Left lung (tissue), 4 donors: ENCODE measurements at regions not wholly inside any gene's neighbourhood (a gene's known extent, or its start where the extent isn't known, plus 50 kb on each side); places are given as distances from the start of the nearest gene placed in this dataset.

Experiments used
- ATAC-seq: fragments of 200-7000 bp; cut with Tn5 transposase; one replicate; pipeline ENCODE4 v1.9.1; 2020; ENCODE audit warnings: moderate library complexity
- DNase-seq, 4 donors: peaks; one replicate each; pipeline ENCODE4 v3.0.0-alpha.2; 2013 to 2020
- H3K27ac ChIP-seq, 2 donors: fragments of 200-600 bp; sonication (generic) in 1 of 2; one replicate each; pipeline versions ENCODE4 v1.5.0 to v1.8.0; 2020 to 2021
- H3K27me3 ChIP-seq, 2 donors: fragments of 200-600 bp; sonication (generic) in 1 of 2; one replicate each; pipeline versions ENCODE4 v1.5.0 to v1.8.0; 2020 to 2021
- H3K36me3 ChIP-seq, 2 donors: fragments of 200-600 bp; sonication (generic) in 1 of 2; one replicate each; pipeline versions ENCODE4 v1.5.0 to v1.8.0; 2020 to 2021
- H3K4me1 ChIP-seq, 2 donors: fragments of 200-600 bp; one replicate each; pipeline ENCODE4 v1.8.0; 2021
- H3K4me3 ChIP-seq, 2 donors: fragments of 200-600 bp; sonication (generic) in 1 of 2; one replicate each; pipeline versions ENCODE4 v1.5.0 to v1.8.0; 2020 to 2021; ENCODE audit warnings: mild to moderate bottlenecking in 1 of 2
- H3K9me3 ChIP-seq, 2 donors: fragments of 200-600 bp; sonication (generic) in 1 of 2; one replicate each; pipeline versions ENCODE4 v1.5.0 to v1.8.0; 2020 to 2021
- CTCF ChIP-seq, 2 donors: fragments of 200-600 bp; sonication (generic) in 1 of 2; IDR thresholded peaks; one replicate each; pipeline versions ENCODE4 v1.5.0 to v1.8.0; 2021; ENCODE audit warnings: antibody characterized with exemption in 2 of 2
- intact Hi-C, 2 donors: fragments of 100-400 bp; cut with DNase I; formaldehyde crosslinking; loops; one replicate each; pipeline versions ENCODE4 v1.11.2 to v1.14.2; 2022
- donor health status: DM: no; HTN: yes; CAD: no.
- donor health status: DM: no; HTN: no; CAD: no.

DNA sequence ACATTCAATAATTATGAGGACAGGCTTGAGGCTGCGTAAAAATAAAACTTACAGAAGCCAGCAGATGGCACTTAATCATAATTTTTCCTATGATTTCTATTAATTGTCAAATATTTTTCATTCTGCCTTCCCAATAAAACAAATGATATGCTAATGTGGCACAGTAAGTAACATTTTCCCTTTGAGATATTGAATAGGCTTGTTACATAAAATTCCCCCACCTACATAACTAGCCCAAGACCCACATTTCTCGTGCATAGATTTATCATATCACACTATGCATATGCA lies 55.4 kb upstream of the PTGFRN start:
- no peaks in the 10 kb centered on the region for H3K27me3 ChIP-seq
- H3K4me3 ChIP-seq = no peak overlapping the region
- no peak for DNase-seq
- no peak overlapping the region for H3K27ac ChIP-seq
- peaks cover 5 to 21% of the 10 kb centered on the region in 2 donors for H3K4me1 ChIP-seq
- intact Hi-C loops = no loop called here
- H3K36me3 ChIP-seq = no peaks in the 10 kb centered on the region
- ATAC-seq = peak; percentile 31
- H3K9me3 ChIP-seq = no peaks in the 10 kb centered on the region
- no peak for TF ChIP-seq CTCF (IDR thresholded peaks at IDR 0.05)

GRCh38 chr1:116854716-116855115 lies 55.0 kb upstream of the PTGFRN start:
- peaks cover 5 to 21% of the 10 kb centered on the region in 2 donors for H3K4me1 ChIP-seq
- H3K9me3 ChIP-seq = no peaks in the 10 kb centered on the region
- no peaks in the 10 kb centered on the region for H3K36me3 ChIP-seq
- intact Hi-C loops = no loop called here
- DNase-seq (no peak), ATAC-seq (no peak)
- no peak for TF ChIP-seq CTCF (IDR thresholded peaks at IDR 0.05)
- H3K4me3 ChIP-seq = no peak overlapping the region
- H3K27ac ChIP-seq = no peak overlapping the region
- no peaks in the 10 kb centered on the region for H3K27me3 ChIP-seq

DNA sequence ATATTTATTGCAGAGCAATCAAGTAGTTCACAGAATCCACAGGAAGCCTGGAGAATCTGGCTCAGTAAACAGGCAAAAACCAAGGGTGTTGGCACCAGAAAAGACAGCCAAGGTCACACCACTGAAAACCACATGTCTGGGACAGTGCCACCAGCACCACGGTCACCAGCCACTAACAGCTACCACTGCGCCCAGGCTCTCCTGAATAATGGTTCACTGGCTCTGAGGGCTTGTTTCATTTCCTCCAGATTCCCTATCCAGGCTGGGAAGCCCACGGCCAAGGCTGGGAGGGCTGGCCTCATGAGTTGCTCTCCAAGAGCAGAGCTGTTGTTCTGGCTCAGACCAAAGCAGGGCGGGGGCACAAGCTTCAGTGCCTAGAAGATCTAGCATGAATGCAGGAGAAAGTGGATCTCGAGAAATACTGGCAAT lies 54.5 kb upstream of the PTGFRN start:
- ATAC-seq = peak; percentile 43
- no peak for TF ChIP-seq CTCF (IDR thresholded peaks at IDR 0.05)
- intact Hi-C loops = no loop called here

DNA sequence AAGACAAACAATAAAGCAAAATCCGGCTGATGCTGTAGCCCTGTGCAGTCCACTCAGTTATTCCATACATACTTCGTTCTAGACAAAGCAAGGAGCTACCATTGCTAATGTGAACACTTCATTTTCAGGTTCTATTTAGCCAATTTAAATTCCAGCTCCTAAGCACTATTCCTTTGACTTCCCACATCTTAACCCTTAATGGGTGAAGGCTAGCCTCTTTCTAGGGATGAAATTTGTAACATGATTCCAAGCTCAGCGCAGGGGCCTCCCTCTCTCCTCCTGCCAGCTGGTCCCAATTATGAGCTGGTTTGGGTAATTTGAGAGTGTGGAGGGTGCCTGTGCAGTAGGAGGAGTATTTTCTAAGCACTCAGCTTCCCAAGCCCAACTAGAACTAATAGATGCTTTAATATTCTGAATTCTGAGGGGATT lies 53.9 kb upstream of the PTGFRN start:
- Histone ChIP-seq H3K4me1 (peaks cover 5 to 21% of the 10 kb centered on the region in 2 donors), H3K4me3 (no peak overlapping the region), H3K27me3 (no peaks in the 10 kb centered on the region), H3K9me3 (no peaks in the 10 kb centered on the region), H3K27ac (no peak overlapping the region), H3K36me3 (no peaks in the 10 kb centered on the region)
- intact Hi-C loops = no loop called here
- ATAC-seq (no peak), DNase-seq (no peak)
- no peak for TF ChIP-seq CTCF (IDR thresholded peaks at IDR 0.05)

More for the DNA sequence above, 54.5 kb upstream of the PTGFRN start:
- Histone ChIP-seq H3K4me3 (no peak overlapping the region), H3K36me3 (no peaks in the 10 kb centered on the region), H3K27ac (no peak overlapping the region), H3K27me3 (no peaks in the 10 kb centered on the region), H3K9me3 (no peaks in the 10 kb centered on the region), H3K4me1 (peaks cover 5 to 21% of the 10 kb centered on the region in 2 donors)
- peak in 2 of 4 donors; percentile 37 to 44 for DNase-seq

DNA sequence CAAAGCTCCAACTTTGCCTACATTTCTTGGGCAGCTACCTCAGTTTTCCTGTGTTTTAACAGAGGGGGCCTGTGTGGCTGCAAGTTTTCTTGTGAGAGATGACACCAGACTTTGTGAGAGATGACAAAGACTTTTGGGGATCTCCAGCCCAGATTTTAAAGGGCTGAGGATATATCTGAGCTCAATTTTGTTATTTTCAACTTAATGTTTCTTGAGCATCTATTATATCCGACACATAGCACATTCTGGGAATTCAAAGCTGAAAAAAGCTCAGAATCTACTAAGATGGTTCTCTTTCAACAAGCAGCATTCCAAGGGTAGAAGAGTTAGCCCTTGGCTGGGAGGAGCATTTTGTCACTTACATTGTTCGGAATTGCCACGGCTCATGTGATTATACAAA lies 53.4 kb upstream of the PTGFRN start:
- Histone ChIP-seq H3K36me3 (no peaks in the 10 kb centered on the region), H3K4me3 (no peak overlapping the region), H3K9me3 (no peaks in the 10 kb centered on the region), H3K4me1 (peaks cover 5 to 21% of the 10 kb centered on the region in 2 donors), H3K27me3 (no peaks in the 10 kb centered on the region), H3K27ac (no peak overlapping the region)
- intact Hi-C loops = no loop called here
- no peak for TF ChIP-seq CTCF (IDR thresholded peaks at IDR 0.05)
- ATAC-seq = no peak
- no peak for DNase-seq
